GM19397 (cell line): ENCODE measurements at regions not wholly inside any gene's neighbourhood (a gene's known extent, or its start where the extent isn't known, plus 50 kb on each side); places are given as distances from the start of the nearest gene placed in this dataset.
"Not testable (repeated sequence)": the region's sequence is repeated elsewhere in the genome, so short reads cannot be mapped to it uniquely, and the experiment has no call there.

ENCODE experiments used
- ATAC-seq: cut with Tn5 transposase; IDR thresholded peaks from one replicate; pipeline ENCODE4 v1.9.1; 2021; ENCODE audit warnings: mild to moderate bottlenecking, moderate library complexity; ENCODE audit not compliant: unreplicated experiment

DNA sequence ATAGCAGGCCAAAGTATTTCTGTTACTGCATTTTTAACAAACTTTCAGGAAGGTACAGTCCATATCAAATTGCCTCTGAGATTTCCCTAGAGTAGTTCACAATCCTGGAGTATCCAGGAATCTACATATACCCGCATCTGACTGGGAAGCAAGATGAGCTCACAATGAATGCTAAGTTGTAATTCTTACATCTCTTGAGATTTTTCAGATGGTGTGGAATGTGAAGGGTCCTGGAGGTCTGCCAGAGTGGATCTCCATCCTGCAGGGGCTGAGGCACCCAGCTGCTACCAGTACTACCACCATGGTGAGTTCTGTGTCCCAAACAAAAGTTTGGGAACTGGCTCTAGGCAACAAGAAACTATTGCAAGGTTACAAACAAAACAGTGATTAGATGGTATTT lies 156.7 kb upstream of the CCDC54 start:
- no peak for ATAC-seq

- ATAC-seq = no peak
These were observed 155.4 kb upstream of the CCDC54 start for GRCh38 chr3:107221856-107222255.

DNA sequence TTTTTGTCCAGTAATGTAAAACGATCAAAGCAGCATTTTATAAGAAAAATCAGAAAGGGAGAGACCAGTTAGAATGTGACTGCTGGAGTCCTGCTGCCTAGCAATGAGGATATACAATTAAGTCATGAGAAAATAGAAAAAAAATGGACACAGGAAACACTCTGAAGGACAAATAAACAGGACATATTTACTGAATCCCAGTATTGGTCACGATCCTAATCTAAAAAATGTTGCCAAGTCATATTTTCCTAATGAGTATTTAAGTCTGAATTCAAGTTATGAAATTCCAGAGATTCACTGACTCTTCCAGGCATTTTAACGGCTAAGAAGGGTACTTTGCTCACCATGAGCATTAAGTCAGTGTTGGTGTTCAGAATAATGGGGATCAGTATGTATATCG lies 154.3 kb upstream of the CCDC54 start:
- ATAC-seq = no peak

GRCh38 chr3:107224026-107224596 lies 153.1 kb upstream of the CCDC54 start:
- ATAC-seq = no peak

DNA sequence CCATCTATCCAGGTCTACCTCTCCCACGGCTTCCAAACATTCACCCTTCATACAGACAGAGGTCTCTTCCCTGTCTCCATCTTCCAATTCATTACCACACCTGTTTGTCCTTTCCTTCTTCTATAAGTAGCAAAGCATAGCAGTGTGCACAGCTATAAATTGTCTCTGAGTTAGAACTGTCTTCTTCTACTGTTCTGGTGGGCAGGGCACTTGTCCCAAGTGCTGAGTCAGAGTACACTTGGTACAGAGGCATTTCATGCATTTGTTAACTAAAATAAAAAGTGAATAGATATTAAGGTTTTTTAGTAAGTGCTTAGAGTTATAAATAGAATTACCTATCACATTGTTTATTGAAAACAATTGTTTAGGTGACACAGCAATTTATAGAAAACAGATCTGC lies 150.1 kb upstream of the CCDC54 start:
- no peak for ATAC-seq

DNA sequence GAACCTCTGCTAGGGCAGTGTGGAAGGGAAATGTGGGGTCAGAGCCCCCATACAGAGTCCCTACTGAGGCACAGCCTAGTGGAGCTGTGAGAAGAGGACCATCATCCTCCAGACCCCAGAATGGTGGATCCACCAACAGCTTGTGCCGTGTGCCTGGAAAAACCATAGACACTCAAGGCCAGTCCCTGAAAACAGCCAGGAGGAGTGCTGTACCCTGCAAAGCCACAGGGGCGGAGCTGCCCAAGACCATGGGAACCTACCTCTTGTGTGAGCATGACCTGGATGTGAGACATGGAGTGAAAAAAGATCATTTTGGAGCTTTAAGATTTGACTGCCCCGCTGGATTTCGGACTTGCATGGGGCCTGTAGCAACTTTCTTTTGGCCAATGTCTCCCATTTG lies 143.4 kb upstream of the CCDC54 start:
- not testable (repeated sequence) for ATAC-seq

DNA sequence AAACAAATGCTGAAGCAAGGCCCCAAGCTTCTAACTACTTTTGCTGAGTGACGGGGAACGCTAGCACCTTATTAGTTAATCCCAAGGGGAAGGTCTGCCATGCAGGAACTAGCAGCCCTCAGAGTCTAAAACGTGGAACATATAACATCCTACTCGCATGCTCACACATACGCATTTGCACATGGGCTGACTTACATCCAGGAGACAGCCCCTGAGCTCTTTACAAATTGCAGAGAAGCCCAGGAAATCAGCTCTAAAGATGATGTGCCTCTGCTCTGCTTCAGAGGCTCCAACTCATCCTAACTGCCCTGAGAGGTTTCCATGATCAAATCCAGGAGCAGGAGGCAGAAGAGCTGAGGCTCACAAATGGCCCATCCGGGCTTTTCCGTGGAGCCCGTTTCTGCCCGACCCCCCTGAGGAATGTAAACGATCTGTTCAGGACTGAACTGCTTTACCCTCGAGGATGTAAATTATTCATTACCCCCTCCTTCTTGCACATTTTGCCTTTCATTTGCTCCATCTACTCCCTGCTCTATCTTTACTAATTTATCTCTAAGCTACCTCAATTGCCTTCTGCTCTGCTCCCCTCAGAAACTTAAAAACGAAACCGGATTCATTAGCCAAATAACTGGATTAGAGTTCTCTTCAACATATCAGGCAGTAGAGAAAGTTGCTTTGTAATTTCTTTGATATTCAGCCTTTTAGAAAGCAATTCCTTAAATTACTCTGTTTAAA lies 141.9 kb upstream of the CCDC54 start:
- ATAC-seq = no peak

GRCh38 chr3:107235928-107236315 lies 141.3 kb upstream of the CCDC54 start:
- no peak for ATAC-seq

DNA sequence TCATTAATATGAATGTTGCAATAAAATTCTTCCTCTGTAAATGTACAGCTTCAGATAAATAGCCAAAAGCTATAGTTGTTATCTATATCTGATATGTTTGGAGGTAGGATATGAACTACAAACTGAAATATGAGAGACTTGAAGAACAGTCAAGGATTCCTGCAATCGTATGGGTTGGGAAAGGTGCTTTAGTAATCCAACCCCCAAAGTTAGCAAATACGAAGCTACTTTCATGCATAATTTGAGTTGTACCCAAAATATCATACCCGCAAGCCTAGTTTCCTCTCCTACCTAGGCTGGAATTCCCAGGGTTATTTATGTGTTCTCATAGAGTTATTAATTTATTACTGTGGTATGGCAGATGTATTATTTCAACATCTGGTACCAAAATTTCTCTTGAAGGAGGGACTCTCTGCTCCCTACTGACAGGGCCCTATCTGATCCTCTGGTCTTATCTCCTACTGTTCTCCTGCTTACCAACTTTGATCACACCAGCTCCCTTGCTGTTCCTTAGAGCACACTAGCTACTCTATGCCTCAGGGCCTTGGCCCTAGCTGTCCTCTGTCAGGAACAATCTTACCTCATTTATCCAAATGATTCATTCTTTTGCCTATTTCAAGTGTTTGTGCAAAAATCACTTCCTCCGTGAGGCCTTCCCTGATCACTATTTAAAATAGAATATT lies 140.4 kb upstream of the CCDC54 start:
- ATAC-seq = no peak

DNA sequence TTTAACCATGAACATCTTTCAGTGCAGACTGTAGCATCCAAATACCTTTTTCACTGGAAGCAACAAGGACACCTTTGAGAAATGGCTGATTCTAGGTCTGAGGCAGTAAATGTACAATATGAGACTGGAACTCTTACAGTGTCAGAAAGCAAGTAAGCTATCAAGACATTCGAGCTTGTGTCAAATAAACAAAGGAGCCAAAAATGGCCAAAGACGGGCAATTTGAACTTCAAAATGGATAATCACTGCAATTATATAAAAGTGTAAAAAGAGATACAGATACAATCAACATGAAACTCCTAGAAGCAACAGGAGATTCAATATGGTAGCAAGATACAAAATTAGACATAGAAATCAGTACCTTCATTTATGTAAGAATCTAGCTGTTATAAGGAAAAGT lies 138.5 kb upstream of the CCDC54 start:
- ATAC-seq = no peak

GRCh38 chr3:107239703-107240102 lies 137.5 kb upstream of the CCDC54 start:
- no peak for ATAC-seq

DNA sequence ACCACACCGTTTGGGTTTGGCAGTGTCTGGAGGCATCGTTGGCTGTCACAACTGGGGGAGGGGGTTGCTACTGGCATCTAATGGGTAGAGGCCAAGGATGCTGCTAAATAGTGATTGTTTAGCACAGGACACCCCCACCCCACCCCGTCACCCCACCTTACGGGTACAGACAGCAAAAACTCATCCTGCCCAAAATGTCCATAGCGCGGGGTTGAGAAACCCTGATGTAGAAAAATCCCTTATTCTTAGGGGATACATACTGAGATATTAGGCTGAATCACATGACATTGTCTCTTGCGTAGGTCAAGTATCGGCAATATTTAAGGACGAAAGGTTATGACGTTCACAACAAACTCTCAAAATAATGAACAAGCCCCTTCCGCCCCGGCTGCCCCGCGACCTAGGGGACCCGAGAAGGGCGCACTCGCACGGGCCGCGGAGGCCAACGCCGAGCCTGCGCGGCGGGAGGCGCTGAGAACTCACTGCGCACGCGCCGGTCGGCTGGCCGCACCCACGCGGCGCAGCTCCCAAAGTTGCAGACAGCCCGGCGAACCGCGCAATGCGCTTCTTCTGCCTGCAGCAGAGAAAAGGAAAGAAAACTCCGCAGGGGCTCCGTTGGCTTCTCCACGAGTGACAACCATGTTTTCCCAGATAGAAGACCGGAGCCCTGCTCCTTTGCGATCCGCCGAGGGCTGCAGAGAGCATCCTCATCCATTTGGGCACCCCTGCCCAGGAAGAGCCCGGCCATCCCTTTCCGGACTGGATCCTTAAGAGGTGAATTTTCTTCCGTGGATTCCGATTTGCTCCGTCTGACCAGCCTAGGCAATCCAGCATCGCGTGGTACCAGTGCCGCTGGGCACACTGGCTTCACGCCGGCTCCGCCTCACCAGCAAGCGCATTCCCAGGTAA lies 136.8 kb upstream of the CCDC54 start:
- peak; percentile 96 for ATAC-seq

DNA sequence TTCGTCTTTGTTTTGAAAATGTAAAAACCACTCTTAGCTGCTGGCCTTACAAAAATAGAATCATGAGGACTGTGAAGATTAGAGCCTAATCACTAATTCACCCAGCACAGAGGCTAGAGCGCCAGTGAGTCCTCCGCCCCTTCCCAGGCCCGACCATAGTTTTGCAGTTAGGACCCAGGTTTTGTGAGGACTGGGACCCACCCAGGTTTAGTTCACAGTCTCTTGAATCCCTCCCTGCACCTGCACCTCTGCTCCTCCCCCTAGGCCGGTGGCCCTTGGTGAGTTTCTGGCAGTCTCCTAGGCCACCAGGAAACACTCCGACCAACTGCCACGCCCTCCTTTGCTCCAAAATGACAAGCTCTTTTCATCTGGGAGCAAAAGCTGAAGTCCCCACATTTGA lies 136.0 kb upstream of the CCDC54 start:
- peak; percentile 20 for ATAC-seq

DNA sequence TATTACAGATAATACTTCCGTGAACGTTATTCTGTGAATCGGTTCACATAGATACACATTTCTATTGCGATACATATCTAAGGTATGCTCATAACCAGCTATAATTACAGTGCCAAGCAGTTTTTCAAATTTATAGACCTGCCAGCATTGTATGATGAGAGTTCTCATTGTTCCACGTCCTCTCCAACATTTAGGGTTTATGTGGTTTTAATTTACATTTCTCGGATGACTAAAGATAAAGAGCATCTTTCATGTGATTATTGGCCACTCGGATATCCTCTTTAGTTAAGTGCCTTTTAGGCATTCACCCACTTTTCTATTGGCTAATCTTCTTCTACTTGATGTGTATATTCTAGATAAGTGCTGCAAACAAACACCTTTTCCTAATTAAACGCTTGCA lies 134.7 kb upstream of the CCDC54 start:
- ATAC-seq = no peak

DNA sequence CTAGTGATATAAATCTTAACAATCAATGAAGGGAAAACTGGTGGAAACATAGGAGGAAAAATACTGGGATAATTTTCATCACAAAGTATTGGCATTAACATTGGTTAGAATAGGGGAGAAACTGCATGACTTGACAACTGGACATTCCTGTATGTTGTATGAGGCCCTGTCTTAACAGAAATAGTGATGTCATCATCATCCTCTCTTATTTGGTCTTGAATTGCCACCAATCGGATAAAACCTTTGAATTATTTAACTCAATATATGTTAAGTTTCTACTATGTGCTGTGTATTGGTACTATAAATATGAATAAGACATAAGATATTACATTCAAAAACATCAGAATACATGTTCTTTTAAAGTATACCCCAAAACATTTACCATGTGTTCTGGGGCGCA lies 130.1 kb upstream of the CCDC54 start:
- no peak for ATAC-seq

DNA sequence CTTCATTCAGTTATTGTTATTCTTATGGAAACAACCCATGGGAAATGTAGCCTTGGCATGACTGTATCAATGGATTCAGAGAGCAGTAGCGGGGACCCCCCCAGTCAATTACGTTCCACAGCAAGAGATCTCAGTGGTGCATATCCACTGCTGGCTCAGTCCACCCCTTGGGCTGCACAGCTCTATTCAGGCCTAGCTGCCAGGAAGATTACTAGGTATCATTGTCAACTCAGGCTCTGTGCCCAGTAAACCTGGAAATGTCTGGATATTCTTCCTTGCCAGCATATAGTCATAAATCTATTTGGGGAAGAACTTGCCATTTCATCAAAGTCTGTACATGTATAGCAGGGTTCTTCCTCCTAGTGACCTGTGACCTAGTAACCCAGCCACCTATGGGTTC lies 128.1 kb upstream of the CCDC54 start:
- no peak for ATAC-seq

DNA sequence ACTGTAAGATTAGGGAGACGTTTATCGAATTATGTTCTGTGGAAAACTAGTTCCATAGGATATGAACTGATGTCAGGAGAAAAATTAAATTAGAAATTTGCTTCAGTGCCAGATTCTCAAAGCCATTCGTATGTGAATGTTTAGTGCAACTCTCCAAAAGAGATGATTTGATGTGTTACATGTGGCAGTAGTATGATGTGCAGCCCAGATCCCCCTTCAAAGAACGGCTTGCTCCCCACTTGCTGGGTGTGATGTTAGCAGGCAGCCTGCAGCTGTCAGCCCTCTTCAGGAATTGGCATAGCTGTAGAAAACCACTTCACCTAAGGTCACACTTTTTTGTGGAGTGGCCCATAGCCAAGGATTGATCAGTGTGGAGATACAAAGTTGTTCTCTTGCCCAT lies 127.0 kb upstream of the CCDC54 start:
- no peak for ATAC-seq

DNA sequence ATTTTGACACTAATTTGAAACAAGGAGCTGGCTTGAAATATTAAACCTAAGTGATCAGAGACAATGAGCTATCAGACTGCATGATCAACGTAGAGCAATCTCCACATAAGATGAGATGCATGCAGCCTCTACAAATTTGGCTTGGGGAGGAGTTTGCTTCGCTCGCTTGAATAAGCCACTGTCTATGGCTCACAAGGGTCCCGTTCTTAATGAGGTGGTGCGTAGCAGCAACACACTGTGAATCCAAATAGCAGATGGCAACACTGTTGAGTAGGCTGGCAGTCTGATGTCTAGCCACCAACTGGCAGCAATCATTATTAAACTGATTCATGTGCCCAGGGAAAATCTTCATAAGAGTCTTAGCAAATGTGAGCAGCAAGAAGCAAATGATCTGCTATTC lies 125.4 kb upstream of the CCDC54 start:
- ATAC-seq = no peak

GRCh38 chr3:107256963-107257362 lies 120.3 kb upstream of the CCDC54 start:
- no peak for ATAC-seq

DNA sequence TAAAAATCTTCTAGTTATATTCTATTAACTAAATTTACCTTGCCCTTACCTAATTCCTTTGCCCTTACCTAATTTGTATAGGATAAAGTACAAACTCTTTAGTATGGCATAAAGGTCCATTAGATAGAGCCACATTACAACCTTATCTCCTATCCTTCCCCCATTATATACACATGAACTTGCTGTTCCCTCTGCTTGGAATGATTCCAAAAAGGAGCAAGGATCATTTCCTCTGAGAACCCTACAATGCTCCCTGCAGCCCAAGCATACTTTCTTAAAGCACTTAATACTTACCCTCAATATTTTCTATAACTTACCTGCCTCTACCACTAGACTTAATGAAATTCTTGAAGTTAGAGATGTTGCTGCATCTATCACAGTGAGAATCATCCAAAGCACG lies 118.9 kb upstream of the CCDC54 start:
- no peak for ATAC-seq

DNA sequence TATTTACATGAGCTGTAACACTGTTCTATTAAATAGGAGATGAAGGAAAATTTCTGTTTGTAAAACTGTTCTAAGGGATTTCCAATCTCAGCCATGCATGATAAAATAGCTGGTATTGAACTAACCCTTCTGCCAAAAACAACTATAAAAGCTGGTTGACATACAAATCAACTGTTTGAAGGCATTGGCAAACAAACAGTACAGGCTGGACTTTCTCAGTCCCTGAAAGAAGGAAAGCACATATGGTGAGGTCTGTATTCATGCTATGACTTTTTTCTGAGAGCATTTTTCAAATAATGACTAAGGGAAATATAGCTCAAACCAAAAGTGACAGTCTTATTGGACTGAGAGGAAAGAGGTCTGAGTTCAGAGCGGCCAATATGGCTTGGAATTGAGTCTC lies 117.0 kb upstream of the CCDC54 start:
- ATAC-seq = no peak
